ENCODE measurements at regions not wholly inside any gene's neighbourhood (a gene's known extent, or its start where the extent isn't known, plus 50 kb on each side); places are given as distances from the start of the nearest gene placed in this dataset.

- TF ChIP-seq, protein P1, sequence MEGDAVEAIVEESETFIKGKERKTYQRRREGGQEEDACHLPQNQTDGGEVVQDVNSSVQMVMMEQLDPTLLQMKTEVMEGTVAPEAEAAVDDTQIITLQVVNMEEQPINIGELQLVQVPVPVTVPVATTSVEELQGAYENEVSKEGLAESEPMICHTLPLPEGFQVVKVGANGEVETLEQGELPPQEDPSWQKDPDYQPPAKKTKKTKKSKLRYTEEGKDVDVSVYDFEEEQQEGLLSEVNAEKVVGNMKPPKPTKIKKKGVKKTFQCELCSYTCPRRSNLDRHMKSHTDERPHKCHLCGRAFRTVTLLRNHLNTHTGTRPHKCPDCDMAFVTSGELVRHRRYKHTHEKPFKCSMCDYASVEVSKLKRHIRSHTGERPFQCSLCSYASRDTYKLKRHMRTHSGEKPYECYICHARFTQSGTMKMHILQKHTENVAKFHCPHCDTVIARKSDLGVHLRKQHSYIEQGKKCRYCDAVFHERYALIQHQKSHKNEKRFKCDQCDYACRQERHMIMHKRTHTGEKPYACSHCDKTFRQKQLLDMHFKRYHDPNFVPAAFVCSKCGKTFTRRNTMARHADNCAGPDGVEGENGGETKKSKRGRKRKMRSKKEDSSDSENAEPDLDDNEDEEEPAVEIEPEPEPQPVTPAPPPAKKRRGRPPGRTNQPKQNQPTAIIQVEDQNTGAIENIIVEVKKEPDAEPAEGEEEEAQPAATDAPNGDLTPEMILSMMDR (IDR thresholded peaks at IDR 0.05; ENCODE audit: unreplicated experiment), result no peak
- no peaks in the 10 kb centered on the region for H3K27me3 Mint-ChIP-seq (ENCODE audit: low read depth)
- no peaks in the 10 kb centered on the region for H3K4me1 Mint-ChIP-seq
- no peak overlapping the region for H3K27ac Mint-ChIP-seq
- DNase-seq (ENCODE audit: low spot score in 2 of 2, unreplicated experiment in 2 of 2), result no peak
- H3K36me3 Mint-ChIP-seq, result peaks cover 6% of the 10 kb centered on the region
- H3K4me3 Mint-ChIP-seq, result no peak overlapping the region
- H3K9me3 Mint-ChIP-seq, result peaks cover 58% of the 10 kb centered on the region
These were observed 161.2 kb downstream of the ZNF33B start for GRCh38 chr10:42477170-42477569.

- TF ChIP-seq, protein P1 (IDR thresholded peaks at IDR 0.05; ENCODE audit: unreplicated experiment), result no peak
- no peaks in the 10 kb centered on the region for H3K4me1 Mint-ChIP-seq
These were observed 162.3 kb downstream of the ZNF33B start for GRCh38 chr10:42476101-42476500.

GRCh38 chr10:42475168-42476098, 162.9 kb downstream of the ZNF33B start:
- H3K27me3 Mint-ChIP-seq (ENCODE audit: low read depth), result no peaks in the 10 kb centered on the region
- H3K36me3 Mint-ChIP-seq, result peaks cover 6% of the 10 kb centered on the region
- TF ChIP-seq, protein P1 (IDR thresholded peaks at IDR 0.05; ENCODE audit: unreplicated experiment), result no peak
- no peak for DNase-seq (ENCODE audit: low spot score in 2 of 2, unreplicated experiment in 2 of 2)
- peaks cover 70% of the 10 kb centered on the region for H3K9me3 Mint-ChIP-seq
- no peaks in the 10 kb centered on the region for H3K4me1 Mint-ChIP-seq
- no peak overlapping the region for H3K4me3 Mint-ChIP-seq
- H3K27ac Mint-ChIP-seq, result no peak overlapping the region

More at GRCh38 chr10:42476101-42476500, 162.3 kb downstream of the ZNF33B start:
- Mint-ChIP-seq H3K27me3 (ENCODE audit: low read depth) (no peaks in the 10 kb centered on the region), H3K4me3 (no peak overlapping the region), H3K27ac (no peak overlapping the region), H3K9me3 (peaks cover 65% of the 10 kb centered on the region), H3K36me3 (peaks cover 6% of the 10 kb centered on the region)
- DNase-seq (ENCODE audit: low spot score in 2 of 2, unreplicated experiment in 2 of 2), result no peak

DNA sequence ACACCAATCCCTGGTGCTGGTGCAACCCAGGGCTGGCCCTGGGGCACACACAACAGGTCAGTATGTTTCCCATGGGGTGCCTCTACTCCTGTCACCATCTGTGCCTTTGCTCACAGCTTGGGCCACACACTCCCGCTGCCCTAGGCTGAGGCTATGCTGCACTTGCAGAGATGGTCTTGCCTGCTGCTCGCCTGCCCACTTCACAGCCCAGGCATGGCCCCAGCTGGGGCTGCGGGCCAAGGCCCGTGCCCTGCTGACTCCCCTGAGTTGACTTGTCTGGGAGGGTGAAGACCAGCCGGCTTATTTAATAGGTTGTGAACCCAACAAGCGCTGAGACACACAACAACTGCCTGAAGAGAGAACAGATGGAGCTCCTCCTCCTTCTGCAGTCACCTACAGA, 184.1 kb downstream of the ZNF33B start:
- H3K9me3 Mint-ChIP-seq, result peaks cover 71% of the 10 kb centered on the region

DNA sequence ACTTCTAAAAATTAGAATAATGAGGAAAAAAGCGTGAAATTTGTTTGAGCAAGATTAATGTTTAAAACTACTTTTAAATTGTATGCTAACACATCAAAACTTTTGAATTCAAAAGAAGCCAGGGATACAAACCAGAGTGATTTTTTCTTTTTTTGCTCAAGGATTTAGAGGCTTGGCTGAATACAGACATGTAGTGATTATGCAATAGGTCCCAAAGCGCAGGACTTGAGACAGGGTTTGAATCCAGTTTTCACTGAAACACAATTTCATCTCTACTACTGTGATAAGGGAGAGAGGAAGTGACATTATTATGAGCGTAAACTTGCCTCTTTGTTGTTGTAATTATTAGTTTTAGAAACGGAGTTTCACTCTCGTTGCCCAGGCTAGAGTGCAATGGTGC, 207.3 kb downstream of the ZNF33B start:
- H3K36me3 Mint-ChIP-seq, result peaks cover 2% of the 10 kb centered on the region
- no peak overlapping the region for H3K4me3 Mint-ChIP-seq
- H3K27me3 Mint-ChIP-seq (ENCODE audit: low read depth), result no peaks in the 10 kb centered on the region
- no peak for DNase-seq (ENCODE audit: low spot score in 2 of 2, unreplicated experiment in 2 of 2)
- H3K4me1 Mint-ChIP-seq, result no peaks in the 10 kb centered on the region
- H3K9me3 Mint-ChIP-seq, result peaks cover 44% of the 10 kb centered on the region
- H3K27ac Mint-ChIP-seq, result no peak overlapping the region
- TF ChIP-seq, protein P1 (IDR thresholded peaks at IDR 0.05; ENCODE audit: unreplicated experiment), result no peak

More for the DNA sequence above, 184.1 kb downstream of the ZNF33B start:
- no peaks in the 10 kb centered on the region for H3K4me1 Mint-ChIP-seq
- no peak overlapping the region for H3K27ac Mint-ChIP-seq
- TF ChIP-seq, protein P1 (IDR thresholded peaks at IDR 0.05; ENCODE audit: unreplicated experiment), result no peak
- no peaks in the 10 kb centered on the region for H3K36me3 Mint-ChIP-seq
- no peak overlapping the region for H3K4me3 Mint-ChIP-seq
- no peaks in the 10 kb centered on the region for H3K27me3 Mint-ChIP-seq (ENCODE audit: low read depth)
- no peak for DNase-seq (ENCODE audit: low spot score in 2 of 2, unreplicated experiment in 2 of 2)

All from mesothelial cell of epicardium (in vitro differentiated cells).